ENCODE measurements at regions not wholly inside any gene's neighbourhood (a gene's known extent, or its start where the extent isn't known, plus 50 kb on each side); places are given as distances from the start of the nearest gene placed in this dataset.

DNA sequence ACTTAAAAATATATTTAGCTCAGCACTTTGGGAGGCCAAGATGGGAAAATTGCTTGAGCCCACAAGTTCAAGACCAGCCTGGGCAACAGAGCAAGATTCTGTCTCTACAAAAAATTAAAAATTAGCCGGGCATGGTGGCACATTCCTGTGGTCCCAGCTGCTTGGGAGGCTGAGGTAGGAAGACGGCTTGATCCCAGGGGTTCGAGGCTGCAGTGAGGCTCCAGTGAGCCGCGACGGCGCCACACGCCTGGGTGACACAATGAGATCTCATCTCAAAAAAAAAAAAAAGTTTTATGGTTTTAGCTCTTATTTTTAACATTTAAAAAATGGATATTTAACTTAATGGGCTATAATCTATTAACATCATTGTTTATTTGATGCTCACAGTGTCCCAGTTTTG is 97.2 kb upstream of the RIPOR2 start:
- TF ChIP-seq TAF1 (IDR thresholded peaks at IDR 0.05; ENCODE audit: low read depth) (no peak), YY1 (IDR thresholded peaks at IDR 0.05; ENCODE audit: low read depth) (no peak)
